ENCODE measurements at regions not wholly inside any gene's neighbourhood (a gene's known extent, or its start where the extent isn't known, plus 50 kb on each side); places are given as distances from the start of the nearest gene placed in this dataset.

- Mint-ChIP-seq H3K9me3 (ENCODE audit: unreplicated experiment) (no peaks in the 10 kb centered on the region), H3K36me3 (ENCODE audit: low read depth, unreplicated experiment) (peaks cover 6% of the 10 kb centered on the region), H3K27me3 (ENCODE audit: unreplicated experiment) (peaks cover 2% of the 10 kb centered on the region), H3K4me1 (ENCODE audit: unreplicated experiment) (no peaks in the 10 kb centered on the region), H3K27ac (ENCODE audit: unreplicated experiment) (no peak overlapping the region), H3K4me3 (ENCODE audit: unreplicated experiment) (no peak overlapping the region)
- TF ChIP-seq CTCF (IDR thresholded peaks at IDR 0.05; ENCODE audit: unreplicated experiment), result no peak
- DNase-seq (ENCODE audit: low spot score), result no peak
These were observed 197.0 kb downstream of the RAB11FIP4 start for GRCh38 chr17:31588512-31588911.

- Mint-ChIP-seq H3K9me3 (ENCODE audit: unreplicated experiment) (no peaks in the 10 kb centered on the region), H3K4me1 (ENCODE audit: unreplicated experiment) (no peaks in the 10 kb centered on the region), H3K27ac (ENCODE audit: unreplicated experiment) (no peak overlapping the region), H3K4me3 (ENCODE audit: unreplicated experiment) (no peak overlapping the region), H3K27me3 (ENCODE audit: unreplicated experiment) (peaks cover 2% of the 10 kb centered on the region), H3K36me3 (ENCODE audit: low read depth, unreplicated experiment) (peaks cover 2% of the 10 kb centered on the region)
- no peak for DNase-seq (ENCODE audit: low spot score)
- TF ChIP-seq CTCF (IDR thresholded peaks at IDR 0.05; ENCODE audit: unreplicated experiment), result no peak
These were observed 196.6 kb downstream of the RAB11FIP4 start for GRCh38 chr17:31588034-31588433.
